CD4-positive, alpha-beta memory T cell (primary cell): ENCODE measurements at regions not wholly inside any gene's neighbourhood (a gene's known extent, or its start where the extent isn't known, plus 50 kb on each side); places are given as distances from the start of the nearest gene placed in this dataset.

Experiments
- CTCF ChIA-PET: fragments of 350-600 bp; sonication (Branson Sonifier 250); formaldehyde crosslinking; loops from one replicate; lab custom pipeline; 2021; ENCODE audit warnings: inconsistent platforms; ENCODE audit not compliant: partially characterized antibody; lab: Charles Lee
- POLR2A ChIA-PET: fragments of 350-600 bp; sonication (Branson Sonifier 250); formaldehyde crosslinking; loops from one replicate; lab custom pipeline; 2021; ENCODE audit not compliant: partially characterized antibody; lab: Charles Lee
- DNase-seq, 5 donors: peaks; one replicate each; pipeline versions ENCODE4 v3.0.0 to v3.0.0-alpha.2; 2020 to 2022; ENCODE audit warnings: mixed read lengths in 1 of 5
- H3K27ac ChIP-seq: one replicate; pipeline ENCODE4 v1.7.0; 2013; ENCODE audit warnings: low read depth, low read length
- H3K27me3 ChIP-seq: 2 replicates; pipeline ENCODE4 v1.7.0; 2013; ENCODE audit warnings: mild to moderate bottlenecking, low read length, moderate library complexity; ENCODE audit not compliant: insufficient read depth
- H3K36me3 ChIP-seq: 2 replicates; pipeline ENCODE4 v1.7.0; 2013; ENCODE audit warnings: mild to moderate bottlenecking, low read length, moderate library complexity; ENCODE audit not compliant: insufficient read depth
- H3K4me1 ChIP-seq: 2 replicates; pipeline ENCODE4 v1.7.0; 2013; ENCODE audit warnings: mild to moderate bottlenecking, low read length, moderate library complexity; ENCODE audit not compliant: insufficient read depth
- H3K4me3 ChIP-seq, 2 donors: one replicate each; pipeline ENCODE4 v1.7.0; 2013; ENCODE audit warnings: low read length in 2 of 2, mild to moderate bottlenecking in 1 of 2
- H3K9me3 ChIP-seq, 2 donors: one replicate each; pipeline ENCODE4 v1.7.0; 2013; ENCODE audit warnings: low read length in 2 of 2, control low read depth in 1 of 2; ENCODE audit not compliant: control insufficient read depth in 1 of 2
- H3K27ac Mint-ChIP-seq, 7 donors: one replicate each; pipeline ENCODE4 v1.8.0; 2020 to 2021; ENCODE audit warnings: mixed read lengths in 7 of 7, mild to moderate bottlenecking in 6 of 7, inconsistent platforms in 3 of 7, moderate library complexity in 3 of 7
- H3K27me3 Mint-ChIP-seq, 2 donors: one replicate each; pipeline ENCODE4 v1.8.0; 2020 to 2021; ENCODE audit warnings: mixed read lengths in 2 of 2
- H3K36me3 Mint-ChIP-seq, 2 donors: one replicate each; pipeline ENCODE4 v1.8.0; 2020 to 2021; ENCODE audit warnings: mixed read lengths in 2 of 2, inconsistent platforms in 1 of 2, mild to moderate bottlenecking in 1 of 2
- H3K4me1 Mint-ChIP-seq, 4 donors: one replicate each; pipeline ENCODE4 v1.8.0; 2020 to 2021; ENCODE audit warnings: mixed read lengths in 4 of 4, mild to moderate bottlenecking in 1 of 4
- H3K4me3 Mint-ChIP-seq, 8 donors: one replicate each; pipeline ENCODE4 v1.8.0; 2020 to 2021; ENCODE audit warnings: mixed read lengths in 8 of 8, mild to moderate bottlenecking in 7 of 8, moderate library complexity in 6 of 8, inconsistent platforms in 3 of 8
- H3K9me3 Mint-ChIP-seq, 8 donors: one replicate each; pipeline ENCODE4 v1.8.0; 2020 to 2021; ENCODE audit warnings: mixed read lengths in 8 of 8, mild to moderate bottlenecking in 5 of 8, inconsistent platforms in 3 of 8, moderate library complexity in 1 of 8
- intact Hi-C: fragments of 100-400 bp; cut with micrococcal nuclease; formaldehyde crosslinking; loops from one replicate; pipeline ENCODE4 v1.15.1; 2023

DNA sequence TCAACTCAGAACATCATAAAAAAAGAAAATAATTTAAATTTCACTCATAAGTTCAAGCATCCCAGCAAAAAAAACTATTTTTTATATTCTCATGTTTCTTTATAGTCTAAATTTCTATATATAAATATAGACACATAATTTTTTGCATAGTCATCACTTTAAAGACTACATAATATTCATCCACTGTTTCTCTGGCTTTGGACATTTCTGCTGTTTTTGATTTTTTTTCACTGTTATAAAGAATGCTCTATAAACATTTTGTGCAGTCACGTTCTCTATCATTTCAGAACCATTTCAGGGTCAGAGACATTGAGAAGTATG is 59.7 kb upstream of the CLPB start:
- Histone ChIP-seq H3K4me1 (peaks cover 5% of the 10 kb centered on the region), H3K27ac (no peak overlapping the region), H3K27me3 (no peaks in the 10 kb centered on the region), H3K36me3 (no peaks in the 10 kb centered on the region), H3K4me3 (no peak overlapping the region), H3K9me3 (no peaks in the 10 kb centered on the region)
- CTCF ChIA-PET: interaction anchor here (0.9 to 1.5 kb wide), 5 partner anchors 9 to 27 kb away, joined by 3 to 5 read pairs (median 3); no protein-coding TSS in a partner anchor
- Mint-ChIP-seq H3K4me3 (no peak overlapping the region), H3K4me1 (peaks cover 5 to 16% (median 11%) of the 10 kb centered on the region in 4 donors), H3K9me3 (peaks cover 0 to 2% (median 0%) of the 10 kb centered on the region in 8 donors), H3K36me3 (no peaks in the 10 kb centered on the region), H3K27me3 (no peaks in the 10 kb centered on the region), H3K27ac (no peak overlapping the region)
- intact Hi-C loops: no loop called here
- POLR2A ChIA-PET: no interaction called here
- no peak for DNase-seq

DNA sequence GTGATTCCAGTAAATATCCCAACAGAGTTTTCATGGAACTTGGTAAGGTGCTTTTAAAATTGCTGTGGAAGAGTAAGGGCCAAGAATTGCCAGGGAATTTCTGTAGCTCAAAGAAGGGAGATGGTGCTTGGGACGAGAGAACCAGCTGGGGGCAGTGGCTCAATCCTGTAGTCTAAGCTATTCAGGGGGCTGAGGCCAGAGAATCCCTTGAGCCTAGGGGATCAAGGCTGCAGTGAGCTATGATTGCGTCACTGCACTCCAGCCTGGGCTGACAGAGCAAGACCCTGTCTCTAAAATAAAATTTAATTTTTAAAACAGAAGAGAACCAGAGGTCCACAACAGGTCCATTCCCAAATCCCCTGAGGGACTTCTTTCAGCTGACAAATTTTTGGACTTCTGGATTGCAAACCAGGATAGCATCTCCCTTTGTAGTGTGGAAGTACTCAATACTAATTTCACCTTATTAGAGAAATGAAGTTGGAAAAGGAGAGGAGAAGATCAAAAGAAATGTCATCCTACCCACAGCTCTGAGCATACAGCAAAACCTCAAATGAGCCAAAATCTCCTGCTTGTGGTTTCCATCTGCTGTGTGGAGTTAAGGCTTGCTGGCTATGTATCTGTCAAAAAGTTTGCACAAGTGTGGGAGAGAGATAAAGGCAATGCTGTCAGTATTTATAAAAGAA is 59.2 kb upstream of the CLPB start:
- no peak overlapping the region for H3K4me3 ChIP-seq
- no peak overlapping the region for H3K27ac ChIP-seq
- Mint-ChIP-seq H3K36me3 (no peaks in the 10 kb centered on the region), H3K27ac (peak overlapping the region in 1 of 7 donors; percentile 43), H3K9me3 (peaks cover 0 to 2% (median 0%) of the 10 kb centered on the region in 8 donors), H3K4me3 (no peak overlapping the region), H3K4me1 (peaks cover 5 to 16% (median 11%) of the 10 kb centered on the region in 4 donors), H3K27me3 (no peaks in the 10 kb centered on the region)
- DNase-seq: no peak
- no peaks in the 10 kb centered on the region for H3K36me3 ChIP-seq
- intact Hi-C loops: no loop called here
- ChIA-PET POLR2A (no interaction called here), CTCF (interaction anchor here (1.1 to 1.5 kb wide), 4 partner anchors 9 to 26 kb away, joined by 3 to 5 read pairs (median 3); no protein-coding TSS in a partner anchor)
- no peaks in the 10 kb centered on the region for H3K27me3 ChIP-seq
- no peaks in the 10 kb centered on the region for H3K9me3 ChIP-seq
- H3K4me1 ChIP-seq: peaks cover 5% of the 10 kb centered on the region

- CTCF ChIA-PET: interaction anchor here (1.1 kb wide), 1 partner anchor 120 kb away, joined by 3 read pairs; no protein-coding TSS in a partner anchor
- intact Hi-C loops: no loop called here
These were observed 56.7 kb upstream of the CLPB start for GRCh38 chr11:72491001-72491400.

More at GRCh38 chr11:72491001-72491400, 56.7 kb upstream of the CLPB start:
- DNase-seq: no peak
- Mint-ChIP-seq H3K27me3 (peaks cover 2 to 3% of the 10 kb centered on the region in 2 donors), H3K9me3 (peaks cover 0 to under 1% (median 0%) of the 10 kb centered on the region in 8 donors), H3K4me1 (peaks cover 5 to 16% (median 11%) of the 10 kb centered on the region in 4 donors), H3K4me3 (no peak overlapping the region), H3K36me3 (no peaks in the 10 kb centered on the region), H3K27ac (no peak overlapping the region)
- no peak overlapping the region for H3K27ac ChIP-seq
- no peak overlapping the region for H3K4me3 ChIP-seq
- H3K9me3 ChIP-seq: no peaks in the 10 kb centered on the region
- POLR2A ChIA-PET: no interaction called here
- H3K4me1 ChIP-seq: peaks cover 5% of the 10 kb centered on the region
- no peaks in the 10 kb centered on the region for H3K27me3 ChIP-seq
- no peaks in the 10 kb centered on the region for H3K36me3 ChIP-seq
